ENCODE measurements at regions not wholly inside any gene's neighbourhood (a gene's known extent, or its start where the extent isn't known, plus 50 kb on each side); places are given as distances from the start of the nearest gene placed in this dataset.

DNA sequence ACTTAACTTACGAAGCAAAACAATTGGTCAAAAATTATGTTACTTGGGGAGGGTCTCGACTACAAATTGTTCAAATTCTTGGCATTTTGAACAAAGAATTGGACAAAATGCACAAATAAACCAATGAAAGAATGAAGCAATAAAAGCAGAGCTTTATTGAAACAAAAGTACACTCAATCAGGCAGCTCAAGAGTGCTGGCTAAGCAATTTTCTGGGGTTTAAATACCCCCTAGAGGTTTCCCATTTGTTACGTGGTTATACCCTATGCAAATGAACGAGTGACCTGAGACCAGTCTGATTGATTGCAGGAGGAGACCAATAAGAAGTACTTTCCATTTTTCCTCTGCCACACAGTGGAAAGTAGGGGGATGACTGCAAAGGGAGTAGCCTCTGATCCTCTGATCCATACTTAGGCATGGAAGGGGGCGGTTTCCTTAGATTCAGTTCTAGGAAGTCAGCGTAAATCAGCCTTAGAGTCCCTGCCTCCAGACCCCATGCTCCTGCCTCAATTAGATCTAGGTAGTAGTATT is 228.6 kb downstream of the EFNB2 start:
- H3K79me2 ChIP-seq (ENCODE audit: control insufficient read depth, low read length): no peaks in the 10 kb centered on the region
- TF ChIP-seq, protein P1, sequence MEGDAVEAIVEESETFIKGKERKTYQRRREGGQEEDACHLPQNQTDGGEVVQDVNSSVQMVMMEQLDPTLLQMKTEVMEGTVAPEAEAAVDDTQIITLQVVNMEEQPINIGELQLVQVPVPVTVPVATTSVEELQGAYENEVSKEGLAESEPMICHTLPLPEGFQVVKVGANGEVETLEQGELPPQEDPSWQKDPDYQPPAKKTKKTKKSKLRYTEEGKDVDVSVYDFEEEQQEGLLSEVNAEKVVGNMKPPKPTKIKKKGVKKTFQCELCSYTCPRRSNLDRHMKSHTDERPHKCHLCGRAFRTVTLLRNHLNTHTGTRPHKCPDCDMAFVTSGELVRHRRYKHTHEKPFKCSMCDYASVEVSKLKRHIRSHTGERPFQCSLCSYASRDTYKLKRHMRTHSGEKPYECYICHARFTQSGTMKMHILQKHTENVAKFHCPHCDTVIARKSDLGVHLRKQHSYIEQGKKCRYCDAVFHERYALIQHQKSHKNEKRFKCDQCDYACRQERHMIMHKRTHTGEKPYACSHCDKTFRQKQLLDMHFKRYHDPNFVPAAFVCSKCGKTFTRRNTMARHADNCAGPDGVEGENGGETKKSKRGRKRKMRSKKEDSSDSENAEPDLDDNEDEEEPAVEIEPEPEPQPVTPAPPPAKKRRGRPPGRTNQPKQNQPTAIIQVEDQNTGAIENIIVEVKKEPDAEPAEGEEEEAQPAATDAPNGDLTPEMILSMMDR (IDR thresholded peaks at IDR 0.05; ENCODE audit: low read depth, low read length, poor library complexity, severe bottlenecking): no peak
- no peak overlapping the region for H3K27ac ChIP-seq (ENCODE audit: low read depth, low read length)
- H3K27me3 ChIP-seq (ENCODE audit: control insufficient read depth, low read length): no peaks in the 10 kb centered on the region
- no peaks in the 10 kb centered on the region; the same call in 1 of the 2 replicates for H3K9me2 ChIP-seq (replicated peaks; ENCODE audit: control insufficient read depth, low read length)
- no peaks in the 10 kb centered on the region for H3K9me3 ChIP-seq (ENCODE audit: control insufficient read depth, insufficient read depth, low read length)
- no peaks in the 10 kb centered on the region for H3F3A ChIP-seq (ENCODE audit: control insufficient read depth, insufficient read depth)
- H3K4me1 ChIP-seq (ENCODE audit: control insufficient read depth, low read length): no peaks in the 10 kb centered on the region
- no peak overlapping the region for H3K4me2 ChIP-seq (ENCODE audit: low read length)
- H3K4me3 ChIP-seq (ENCODE audit: low read length): no peak overlapping the region
- H4K20me1 ChIP-seq (ENCODE audit: control insufficient read depth, insufficient read depth, low read depth, low read length): no peaks in the 10 kb centered on the region
- no peaks in the 10 kb centered on the region for H3K36me3 ChIP-seq (ENCODE audit: control insufficient read depth, low read length)

DNA sequence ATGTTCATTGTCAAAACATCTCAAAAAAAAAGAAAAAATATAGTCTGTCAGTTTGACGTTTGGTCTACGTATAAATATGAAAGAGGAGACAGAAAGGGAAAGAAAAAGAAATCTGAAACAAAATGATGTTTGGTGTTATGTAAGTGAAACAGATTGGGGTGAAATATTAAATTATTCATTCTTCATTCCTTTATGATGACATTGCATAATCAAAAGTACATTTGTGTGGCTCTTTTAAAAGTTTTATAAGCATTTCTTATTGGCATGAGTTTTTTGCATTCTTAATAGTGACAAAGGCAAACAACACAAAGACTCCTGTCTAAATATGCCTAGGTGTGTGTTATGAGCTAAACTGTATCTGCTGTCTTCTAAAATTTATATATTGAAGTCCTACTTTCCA is 232.6 kb downstream of the EFNB2 start:
- TF ChIP-seq, protein P1 (IDR thresholded peaks at IDR 0.05; ENCODE audit: low read depth, low read length, poor library complexity, severe bottlenecking): no peak
- TF ChIP-seq EZH2phosphoT487 (IDR thresholded peaks at IDR 0.05; ENCODE audit: borderline replicate concordance, low read length): no peak
- H3K4me2 ChIP-seq (ENCODE audit: low read length): no peak overlapping the region
- no peaks in the 10 kb centered on the region for H3K36me3 ChIP-seq (ENCODE audit: control insufficient read depth, low read length)
- H3F3A ChIP-seq (ENCODE audit: control insufficient read depth, insufficient read depth): no peaks in the 10 kb centered on the region
- H3K27me3 ChIP-seq (ENCODE audit: control insufficient read depth, low read length): no peaks in the 10 kb centered on the region
- no peaks in the 10 kb centered on the region for H3K79me2 ChIP-seq (ENCODE audit: control insufficient read depth, low read length)
- no peak overlapping the region for H3K27ac ChIP-seq (ENCODE audit: low read depth, low read length)
- no peaks in the 10 kb centered on the region for H4K20me1 ChIP-seq (ENCODE audit: control insufficient read depth, insufficient read depth, low read depth, low read length)
- no peaks in the 10 kb centered on the region for H3K9me3 ChIP-seq (ENCODE audit: control insufficient read depth, insufficient read depth, low read length)
- no peaks in the 10 kb centered on the region for H3K4me1 ChIP-seq (ENCODE audit: control insufficient read depth, low read length)
- H3K9me2 ChIP-seq (replicated peaks; ENCODE audit: control insufficient read depth, low read length): no peaks in the 10 kb centered on the region; the same call in 1 of the 2 replicates
- no peak overlapping the region for H3K4me3 ChIP-seq (ENCODE audit: low read length)

DNA sequence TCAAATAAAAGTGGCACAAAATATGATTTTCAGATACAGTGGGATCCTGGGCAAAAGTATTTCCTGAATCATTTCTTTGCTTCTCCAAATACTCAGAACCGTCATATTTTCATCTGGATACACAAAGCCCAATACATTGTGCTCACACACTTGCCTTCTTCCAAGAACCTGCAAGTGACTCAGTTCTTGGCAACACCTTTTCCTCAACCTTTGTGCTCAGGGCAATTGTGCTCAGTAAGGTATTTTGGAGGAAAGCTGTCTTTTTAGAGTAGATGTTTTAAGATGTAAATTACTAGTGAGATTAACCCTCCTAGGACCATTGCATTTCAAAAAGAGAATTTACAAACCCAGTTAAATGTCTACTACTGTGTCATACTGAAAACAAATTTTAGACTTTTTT is 233.5 kb downstream of the EFNB2 start:
- Histone ChIP-seq H3K4me2 (ENCODE audit: low read length) (no peak overlapping the region), H3K79me2 (ENCODE audit: control insufficient read depth, low read length) (no peaks in the 10 kb centered on the region), H3K9me2 (replicated peaks; ENCODE audit: control insufficient read depth, low read length) (no peaks in the 10 kb centered on the region; the same call in 1 of the 2 replicates), H3K9me3 (ENCODE audit: control insufficient read depth, insufficient read depth, low read length) (no peaks in the 10 kb centered on the region), H4K20me1 (ENCODE audit: control insufficient read depth, insufficient read depth, low read depth, low read length) (no peaks in the 10 kb centered on the region), H3K27me3 (ENCODE audit: control insufficient read depth, low read length) (no peaks in the 10 kb centered on the region), H3K4me1 (ENCODE audit: control insufficient read depth, low read length) (no peaks in the 10 kb centered on the region), H3F3A (ENCODE audit: control insufficient read depth, insufficient read depth) (no peaks in the 10 kb centered on the region), H3K4me3 (ENCODE audit: low read length) (no peak overlapping the region), H3K36me3 (ENCODE audit: control insufficient read depth, low read length) (no peaks in the 10 kb centered on the region), H3K27ac (ENCODE audit: low read depth, low read length) (no peak overlapping the region)
- no peak for TF ChIP-seq EZH2phosphoT487 (IDR thresholded peaks at IDR 0.05; ENCODE audit: borderline replicate concordance, low read length)
- TF ChIP-seq, protein P1 (IDR thresholded peaks at IDR 0.05; ENCODE audit: low read depth, low read length, poor library complexity, severe bottlenecking): no peak
